LNCAP (cell line): ENCODE measurements at regions not wholly inside any gene's neighbourhood (a gene's known extent, or its start where the extent isn't known, plus 50 kb on each side); places are given as distances from the start of the nearest gene placed in this dataset.

Source experiments
- TF ChIP-seq, protein P1 (sequence below): fragments of 450-650 bp; IDR thresholded peaks from 2 replicates; pipeline ENCODE4 v1.5.1; 2017; ENCODE audit warnings: mild to moderate bottlenecking

DNA sequence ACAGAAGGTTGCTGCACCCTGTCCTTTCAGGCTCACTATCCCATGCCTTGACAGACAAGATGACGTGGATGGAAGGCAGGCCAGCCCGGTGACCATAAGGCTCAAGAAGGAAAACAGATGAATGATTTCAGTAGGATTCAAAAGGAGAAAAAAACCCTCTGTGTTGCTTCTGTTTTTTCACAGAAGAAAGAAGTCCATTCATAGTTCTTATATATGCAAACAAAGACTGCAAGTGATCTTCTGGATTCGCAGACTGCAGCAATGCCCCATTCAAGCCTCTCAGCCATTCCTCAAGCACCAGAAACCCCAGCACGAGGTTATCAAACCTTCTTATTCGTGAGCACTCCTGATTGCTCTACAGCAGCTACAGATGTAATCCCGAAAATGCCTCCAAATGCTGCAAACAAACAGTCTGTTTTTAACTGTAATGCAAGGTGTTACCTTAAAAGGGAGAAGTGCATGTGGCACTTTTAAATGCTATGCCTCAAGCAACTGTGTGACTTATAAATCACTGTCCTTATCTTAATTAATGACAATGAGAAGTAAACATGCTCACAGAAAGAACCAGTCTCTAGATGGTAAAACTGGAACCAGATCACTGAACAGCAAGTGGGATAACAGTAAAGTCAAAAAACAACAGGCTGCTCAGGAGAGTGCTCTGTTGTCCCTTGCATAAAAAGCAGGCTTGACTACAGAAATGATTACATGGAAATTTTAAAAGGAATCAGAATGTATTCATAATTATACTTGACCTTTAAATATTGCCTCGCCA lies 173.9 kb downstream of the HHIPL2 start:
- TF ChIP-seq, protein P1, sequence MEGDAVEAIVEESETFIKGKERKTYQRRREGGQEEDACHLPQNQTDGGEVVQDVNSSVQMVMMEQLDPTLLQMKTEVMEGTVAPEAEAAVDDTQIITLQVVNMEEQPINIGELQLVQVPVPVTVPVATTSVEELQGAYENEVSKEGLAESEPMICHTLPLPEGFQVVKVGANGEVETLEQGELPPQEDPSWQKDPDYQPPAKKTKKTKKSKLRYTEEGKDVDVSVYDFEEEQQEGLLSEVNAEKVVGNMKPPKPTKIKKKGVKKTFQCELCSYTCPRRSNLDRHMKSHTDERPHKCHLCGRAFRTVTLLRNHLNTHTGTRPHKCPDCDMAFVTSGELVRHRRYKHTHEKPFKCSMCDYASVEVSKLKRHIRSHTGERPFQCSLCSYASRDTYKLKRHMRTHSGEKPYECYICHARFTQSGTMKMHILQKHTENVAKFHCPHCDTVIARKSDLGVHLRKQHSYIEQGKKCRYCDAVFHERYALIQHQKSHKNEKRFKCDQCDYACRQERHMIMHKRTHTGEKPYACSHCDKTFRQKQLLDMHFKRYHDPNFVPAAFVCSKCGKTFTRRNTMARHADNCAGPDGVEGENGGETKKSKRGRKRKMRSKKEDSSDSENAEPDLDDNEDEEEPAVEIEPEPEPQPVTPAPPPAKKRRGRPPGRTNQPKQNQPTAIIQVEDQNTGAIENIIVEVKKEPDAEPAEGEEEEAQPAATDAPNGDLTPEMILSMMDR: no peak

DNA sequence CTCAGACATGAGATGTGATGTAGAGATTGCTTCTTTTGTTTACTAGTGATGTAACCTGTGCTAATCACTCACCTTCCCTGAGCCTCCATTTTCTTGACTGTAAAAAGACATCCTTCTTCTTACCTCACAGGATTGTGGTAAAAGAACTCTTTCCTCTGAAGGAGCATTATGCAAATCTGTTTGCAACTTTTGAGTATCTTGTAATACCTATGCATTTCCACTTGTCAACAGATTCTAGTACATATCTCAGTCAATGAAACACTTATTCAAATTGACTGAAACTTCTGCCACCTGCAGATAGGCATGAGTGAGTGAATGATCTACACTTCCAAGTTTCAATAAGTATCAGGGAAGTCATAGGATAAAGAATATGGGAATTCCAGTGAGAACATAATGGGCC lies 174.7 kb downstream of the HHIPL2 start:
- TF ChIP-seq, protein P1: no peak

DNA sequence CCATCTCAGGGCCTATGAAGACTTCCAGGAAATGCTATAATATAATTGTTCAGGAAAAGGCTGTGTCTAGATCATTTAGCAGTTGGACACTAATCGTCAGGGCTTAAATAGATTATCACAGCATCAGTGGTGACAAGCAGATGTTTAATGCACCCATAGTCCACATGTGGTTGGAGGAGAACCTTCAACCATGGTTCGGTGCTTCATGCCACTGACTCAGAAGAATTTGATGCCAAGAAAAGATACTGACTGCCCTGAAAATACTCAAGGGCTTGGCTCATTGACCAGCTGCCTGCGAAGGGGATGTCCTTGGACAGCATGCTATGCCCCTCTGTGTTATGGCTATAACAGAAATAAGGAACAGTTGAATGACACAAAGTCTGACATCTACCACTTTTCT lies 175.7 kb downstream of the HHIPL2 start:
- TF ChIP-seq, protein P1: no peak

DNA sequence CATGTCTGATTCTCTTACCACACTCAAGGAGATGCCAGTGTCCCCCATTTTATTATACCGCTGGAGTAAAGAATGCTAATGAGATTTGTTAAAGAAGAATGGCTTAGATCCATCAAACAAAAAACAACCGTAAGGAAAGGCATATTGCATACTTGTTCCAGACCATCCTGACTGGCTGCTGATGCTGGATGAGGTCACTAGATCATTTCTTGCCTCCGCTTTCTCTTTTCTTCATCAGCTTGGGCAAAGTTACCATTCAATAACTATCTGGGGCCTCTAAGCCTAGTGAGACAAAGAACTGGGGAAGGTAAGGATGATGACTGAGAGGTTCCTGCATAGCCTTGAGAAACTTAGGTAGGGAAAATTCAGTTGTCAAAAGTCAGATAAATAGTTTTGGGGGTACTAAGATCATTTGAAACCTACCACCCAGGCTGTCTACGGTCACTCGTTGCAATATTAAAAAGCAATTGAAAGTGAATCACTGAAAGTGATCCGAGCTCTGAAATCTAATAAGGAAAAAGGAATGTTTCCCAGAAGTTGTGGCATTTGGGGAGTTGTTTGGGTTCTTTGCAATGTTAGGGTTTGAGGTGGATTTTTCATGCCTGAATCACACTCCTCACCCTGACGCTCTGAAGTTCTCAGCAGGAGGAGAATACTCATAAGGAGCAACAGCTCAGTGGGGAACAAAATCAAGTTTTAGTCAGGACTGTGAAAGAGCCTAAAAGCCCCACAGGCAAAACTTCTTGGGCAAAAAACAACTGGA lies 176.8 kb downstream of the HHIPL2 start:
- TF ChIP-seq, protein P1: no peak

DNA sequence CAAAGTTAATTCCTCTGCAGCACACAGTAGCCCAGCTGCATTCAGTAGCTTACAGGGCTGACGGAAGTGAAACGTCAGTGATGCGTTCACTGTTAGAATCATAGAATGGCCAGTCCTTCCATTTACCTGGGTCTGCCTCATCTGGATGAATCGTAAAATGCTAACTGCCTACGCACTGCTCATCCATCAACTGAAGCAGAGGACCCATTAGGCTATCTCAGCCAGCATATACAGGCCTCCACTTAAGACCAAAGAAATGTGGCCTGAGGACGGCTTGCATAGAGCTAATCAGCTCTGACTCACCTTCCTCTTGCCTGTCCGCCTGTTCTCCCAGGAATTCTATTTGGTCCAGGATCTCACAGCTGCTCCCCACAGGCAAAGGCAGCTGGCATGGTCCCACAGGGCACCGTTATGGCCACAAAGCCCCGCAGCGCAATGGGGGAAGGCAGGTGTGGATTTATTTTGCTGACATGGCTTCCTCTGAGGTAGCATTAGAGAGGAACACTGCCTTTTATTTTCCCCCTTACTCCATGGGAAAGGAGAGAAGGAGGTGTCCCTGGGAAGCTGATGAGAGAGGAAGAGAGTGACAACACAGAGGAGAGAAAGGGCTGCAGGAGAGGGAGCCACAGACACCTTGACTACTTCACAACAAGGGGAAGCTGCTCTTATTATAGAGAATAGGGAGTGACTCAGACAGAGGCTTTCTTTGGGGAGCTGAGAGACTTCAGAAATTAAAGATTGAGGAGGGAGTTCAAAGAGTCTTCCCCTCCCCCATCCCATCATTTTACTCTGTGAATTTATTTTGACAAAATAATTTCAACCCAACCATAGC lies 177.6 kb downstream of the HHIPL2 start:
- TF ChIP-seq, protein P1: no peak

DNA sequence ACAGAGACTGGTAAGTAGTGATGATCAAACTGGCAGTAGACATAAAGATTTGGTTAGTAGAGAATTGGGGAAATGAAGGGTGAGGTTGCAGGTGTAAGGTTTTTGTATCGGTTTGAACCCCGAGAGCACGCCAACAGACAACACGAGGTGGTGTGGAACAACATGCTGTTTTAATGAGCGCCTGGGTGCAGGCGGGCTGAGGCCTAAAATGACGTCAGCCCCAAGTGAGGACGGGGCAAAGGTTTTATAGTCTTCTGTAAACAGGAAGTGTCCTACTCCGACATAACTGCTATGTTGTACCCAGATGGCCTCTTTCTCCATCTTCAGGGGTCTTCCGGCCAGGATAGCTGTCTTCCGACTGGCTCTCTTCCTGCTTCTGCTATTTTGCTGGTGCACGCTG lies 178.8 kb downstream of the HHIPL2 start:
- TF ChIP-seq, protein P1: no peak

DNA sequence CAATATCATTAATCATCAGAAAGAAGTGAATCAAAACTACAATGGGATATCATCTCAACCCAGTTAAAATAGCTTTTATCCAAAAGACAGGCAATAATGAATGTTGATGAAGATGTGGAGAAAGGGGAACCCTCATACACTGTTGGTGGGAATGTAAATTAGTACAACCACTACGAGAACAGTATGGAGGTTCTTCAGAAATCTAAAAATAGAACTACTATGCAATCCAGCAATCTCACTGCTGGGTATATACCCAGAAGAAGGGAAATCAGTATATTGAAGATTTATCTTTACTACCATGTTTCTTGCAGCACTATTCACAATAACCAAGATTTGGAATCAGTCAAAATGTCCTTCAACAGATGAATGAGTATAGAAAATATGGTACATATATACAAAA lies 189.8 kb downstream of the HHIPL2 start:
- TF ChIP-seq, protein P1: no peak
